ENCODE measurements at regions not wholly inside any gene's neighbourhood (a gene's known extent, or its start where the extent isn't known, plus 50 kb on each side); places are given as distances from the start of the nearest gene placed in this dataset.

DNA sequence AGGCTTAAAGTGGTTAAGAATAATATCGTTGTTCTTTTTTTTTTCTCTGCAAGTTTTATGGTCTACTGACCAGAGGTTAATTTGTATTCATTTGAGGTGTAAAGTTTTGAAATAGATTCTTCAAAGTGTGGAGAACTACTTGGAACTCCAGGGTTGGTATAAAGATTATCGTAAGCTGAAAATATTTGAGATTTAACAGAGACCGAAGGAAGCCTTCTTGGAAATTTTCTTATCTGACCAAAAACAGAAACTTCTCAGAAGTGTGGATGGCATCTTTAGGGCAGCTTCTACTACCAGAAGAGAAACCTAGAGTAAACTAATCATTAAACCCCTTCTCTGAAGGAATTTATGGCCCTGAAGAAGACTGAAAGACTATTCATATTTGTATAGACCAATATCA is 206.8 kb upstream of the MON1B start:
- Histone ChIP-seq H3K36me3 (ENCODE audit: control insufficient read depth, insufficient read depth, low read length) (no peaks in the 10 kb centered on the region), H3K27me3 (ENCODE audit: control insufficient read depth, insufficient read depth, low read length) (no peaks in the 10 kb centered on the region), H3K4me3 (ENCODE audit: low read depth, low read length) (no peak overlapping the region)
- no peak for DNase-seq (ENCODE audit: low read depth)
- FAIRE-seq: no peak
- TF ChIP-seq, protein P1, sequence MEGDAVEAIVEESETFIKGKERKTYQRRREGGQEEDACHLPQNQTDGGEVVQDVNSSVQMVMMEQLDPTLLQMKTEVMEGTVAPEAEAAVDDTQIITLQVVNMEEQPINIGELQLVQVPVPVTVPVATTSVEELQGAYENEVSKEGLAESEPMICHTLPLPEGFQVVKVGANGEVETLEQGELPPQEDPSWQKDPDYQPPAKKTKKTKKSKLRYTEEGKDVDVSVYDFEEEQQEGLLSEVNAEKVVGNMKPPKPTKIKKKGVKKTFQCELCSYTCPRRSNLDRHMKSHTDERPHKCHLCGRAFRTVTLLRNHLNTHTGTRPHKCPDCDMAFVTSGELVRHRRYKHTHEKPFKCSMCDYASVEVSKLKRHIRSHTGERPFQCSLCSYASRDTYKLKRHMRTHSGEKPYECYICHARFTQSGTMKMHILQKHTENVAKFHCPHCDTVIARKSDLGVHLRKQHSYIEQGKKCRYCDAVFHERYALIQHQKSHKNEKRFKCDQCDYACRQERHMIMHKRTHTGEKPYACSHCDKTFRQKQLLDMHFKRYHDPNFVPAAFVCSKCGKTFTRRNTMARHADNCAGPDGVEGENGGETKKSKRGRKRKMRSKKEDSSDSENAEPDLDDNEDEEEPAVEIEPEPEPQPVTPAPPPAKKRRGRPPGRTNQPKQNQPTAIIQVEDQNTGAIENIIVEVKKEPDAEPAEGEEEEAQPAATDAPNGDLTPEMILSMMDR (IDR thresholded peaks at IDR 0.05; ENCODE audit: insufficient read depth, low read length, severe bottlenecking): no peak

DNA sequence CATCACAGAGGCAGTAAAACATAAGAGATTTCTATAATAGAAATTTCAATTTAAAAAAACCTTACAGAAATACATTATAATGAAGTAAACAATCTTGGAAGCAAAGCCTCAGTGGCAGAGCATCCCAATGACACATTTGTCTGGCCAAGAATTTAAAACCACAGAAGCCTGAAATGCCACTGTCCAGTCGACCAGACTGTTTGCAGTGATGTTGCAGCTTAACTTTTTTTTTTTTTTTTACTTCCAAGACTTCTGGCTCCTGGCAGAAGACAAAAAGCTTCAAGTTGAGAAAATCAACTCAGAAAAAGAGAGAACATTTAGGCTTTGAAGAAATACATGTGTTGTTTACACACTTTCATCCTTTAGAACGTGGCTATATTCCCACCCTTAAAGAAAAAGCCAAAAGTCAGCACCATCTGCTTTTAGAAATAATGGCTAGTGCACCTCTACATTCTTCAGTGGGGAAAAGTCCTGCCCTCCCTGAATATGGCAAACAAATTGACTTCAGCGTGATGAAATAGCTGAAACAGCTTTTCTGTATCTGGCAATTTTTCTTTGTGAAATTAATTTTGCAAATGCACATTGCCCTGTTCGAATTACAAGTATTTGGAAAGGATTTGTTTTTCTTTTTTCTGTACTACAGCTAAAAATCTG is 205.5 kb upstream of the MON1B start:
- no peak for DNase-seq (ENCODE audit: low read depth)
- Histone ChIP-seq H3K4me3 (ENCODE audit: low read depth, low read length) (no peak overlapping the region), H3K27me3 (ENCODE audit: control insufficient read depth, insufficient read depth, low read length) (no peaks in the 10 kb centered on the region), H3K36me3 (ENCODE audit: control insufficient read depth, insufficient read depth, low read length) (no peaks in the 10 kb centered on the region)
- FAIRE-seq: no peak
- TF ChIP-seq, protein P1 (IDR thresholded peaks at IDR 0.05; ENCODE audit: insufficient read depth, low read length, severe bottlenecking): no peak

DNA sequence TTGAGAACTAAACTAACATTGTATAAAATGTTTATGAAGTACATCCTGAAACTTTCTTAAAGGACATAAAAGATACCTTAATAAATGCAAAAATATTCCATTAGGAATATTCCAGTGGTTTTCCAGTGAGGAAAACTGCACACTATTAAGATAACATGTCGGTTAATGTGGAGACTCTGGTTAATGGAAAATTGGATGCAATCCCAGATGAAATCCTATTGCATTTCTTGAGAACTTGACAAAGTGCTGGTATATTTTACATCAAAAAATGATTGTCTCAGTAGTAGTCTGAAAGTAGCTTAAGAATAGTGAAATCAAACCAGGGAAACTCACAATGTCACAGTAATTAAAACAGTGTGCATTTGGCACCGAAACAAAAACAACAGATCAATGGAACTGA is 202.5 kb upstream of the MON1B start:
- TF ChIP-seq, protein P1 (IDR thresholded peaks at IDR 0.05; ENCODE audit: insufficient read depth, low read length, severe bottlenecking): no peak
- no peak for DNase-seq (ENCODE audit: low read depth)
- Histone ChIP-seq H3K36me3 (ENCODE audit: control insufficient read depth, insufficient read depth, low read length) (no peaks in the 10 kb centered on the region), H3K27me3 (ENCODE audit: control insufficient read depth, insufficient read depth, low read length) (no peaks in the 10 kb centered on the region), H3K4me3 (ENCODE audit: low read depth, low read length) (no peak overlapping the region)
- FAIRE-seq: no peak

DNA sequence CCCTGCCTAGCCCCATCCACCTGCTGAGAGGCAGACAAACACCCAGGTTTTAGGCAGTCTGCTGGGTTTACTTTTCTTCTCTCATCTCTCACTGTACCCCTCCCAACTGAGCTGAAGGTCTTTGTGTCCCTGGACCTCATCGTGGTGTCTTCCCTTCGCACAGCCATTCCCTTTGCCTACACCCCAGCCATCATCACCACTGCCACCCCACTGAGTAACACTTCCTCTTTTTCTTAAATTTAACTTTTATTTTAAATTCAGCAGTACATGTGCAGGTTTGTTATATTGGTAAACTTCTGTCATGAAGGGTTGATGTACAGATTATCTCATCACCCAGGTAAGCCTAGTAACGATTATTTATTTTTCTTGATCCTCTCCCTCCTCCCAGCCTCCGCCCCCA is 188.3 kb upstream of the MON1B start:
- H3K27me3 ChIP-seq (ENCODE audit: control insufficient read depth, insufficient read depth, low read length): no peaks in the 10 kb centered on the region

DNA sequence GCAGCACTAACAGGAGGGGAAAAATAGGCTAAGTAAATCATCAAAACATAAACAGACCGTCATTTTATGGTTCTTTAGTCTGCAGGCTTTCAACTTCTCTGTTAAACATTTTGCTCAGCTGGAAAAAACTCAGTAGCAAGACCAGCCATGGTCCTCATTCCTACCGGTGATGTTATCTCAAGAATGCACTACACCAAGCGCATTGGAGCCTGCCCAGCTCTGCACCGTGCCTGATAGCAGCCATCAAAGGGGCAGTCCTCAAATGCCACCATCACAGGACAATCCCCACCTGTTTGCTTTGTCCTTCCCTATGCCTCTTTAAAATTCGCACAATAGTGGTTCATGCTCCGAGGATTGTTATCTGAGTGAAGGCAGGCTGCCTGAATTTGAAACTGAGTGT is 181.5 kb upstream of the MON1B start:
- no peak for DNase-seq (ENCODE audit: low read depth)
- no peaks in the 10 kb centered on the region for H3K36me3 ChIP-seq (ENCODE audit: control insufficient read depth, insufficient read depth, low read length)
- H3K4me3 ChIP-seq (ENCODE audit: low read depth, low read length): no peak overlapping the region
- FAIRE-seq: no peak
- H3K27me3 ChIP-seq (ENCODE audit: control insufficient read depth, insufficient read depth, low read length): no peaks in the 10 kb centered on the region
- TF ChIP-seq, protein P1 (IDR thresholded peaks at IDR 0.05; ENCODE audit: insufficient read depth, low read length, severe bottlenecking): no peak

More for the DNA sequence above, 188.3 kb upstream of the MON1B start:
- FAIRE-seq (no peak), DNase-seq (ENCODE audit: low read depth) (no peak)
- Histone ChIP-seq H3K4me3 (ENCODE audit: low read depth, low read length) (no peak overlapping the region), H3K36me3 (ENCODE audit: control insufficient read depth, insufficient read depth, low read length) (no peaks in the 10 kb centered on the region)
- TF ChIP-seq, protein P1 (IDR thresholded peaks at IDR 0.05; ENCODE audit: insufficient read depth, low read length, severe bottlenecking): no peak

DNA sequence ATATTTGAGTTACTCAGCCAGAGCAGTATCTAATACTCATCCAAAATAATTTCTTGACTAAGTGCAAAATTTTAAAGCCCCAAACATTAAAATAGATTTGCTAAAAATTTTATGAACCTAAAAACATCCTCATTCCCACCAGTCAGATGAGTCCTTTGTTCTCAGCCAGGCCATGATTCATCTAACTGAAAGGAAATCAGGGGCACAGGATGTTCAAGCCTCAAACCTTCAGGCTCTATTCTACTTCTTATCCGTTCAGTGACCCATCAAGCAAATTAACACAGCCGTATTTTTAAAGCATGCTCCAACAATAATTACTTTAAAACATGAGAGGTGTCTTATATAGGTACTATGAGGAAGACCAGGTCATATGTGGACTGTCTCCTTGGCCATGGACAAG is 176.5 kb upstream of the MON1B start:
- TF ChIP-seq, protein P1 (IDR thresholded peaks at IDR 0.05; ENCODE audit: insufficient read depth, low read length, severe bottlenecking): no peak
- Histone ChIP-seq H3K36me3 (ENCODE audit: control insufficient read depth, insufficient read depth, low read length) (no peaks in the 10 kb centered on the region), H3K4me3 (ENCODE audit: low read depth, low read length) (no peak overlapping the region), H3K27me3 (ENCODE audit: control insufficient read depth, insufficient read depth, low read length) (no peaks in the 10 kb centered on the region)
- FAIRE-seq (no peak), DNase-seq (ENCODE audit: low read depth) (no peak)

Data from bronchial epithelial cell (primary cell).